ENCODE measurements at regions not wholly inside any gene's neighbourhood (a gene's known extent, or its start where the extent isn't known, plus 50 kb on each side); places are given as distances from the start of the nearest gene placed in this dataset.
"Not testable (repeated sequence)": the region's sequence is repeated elsewhere in the genome, so short reads cannot be mapped to it uniquely, and the experiment has no call there.

DNA sequence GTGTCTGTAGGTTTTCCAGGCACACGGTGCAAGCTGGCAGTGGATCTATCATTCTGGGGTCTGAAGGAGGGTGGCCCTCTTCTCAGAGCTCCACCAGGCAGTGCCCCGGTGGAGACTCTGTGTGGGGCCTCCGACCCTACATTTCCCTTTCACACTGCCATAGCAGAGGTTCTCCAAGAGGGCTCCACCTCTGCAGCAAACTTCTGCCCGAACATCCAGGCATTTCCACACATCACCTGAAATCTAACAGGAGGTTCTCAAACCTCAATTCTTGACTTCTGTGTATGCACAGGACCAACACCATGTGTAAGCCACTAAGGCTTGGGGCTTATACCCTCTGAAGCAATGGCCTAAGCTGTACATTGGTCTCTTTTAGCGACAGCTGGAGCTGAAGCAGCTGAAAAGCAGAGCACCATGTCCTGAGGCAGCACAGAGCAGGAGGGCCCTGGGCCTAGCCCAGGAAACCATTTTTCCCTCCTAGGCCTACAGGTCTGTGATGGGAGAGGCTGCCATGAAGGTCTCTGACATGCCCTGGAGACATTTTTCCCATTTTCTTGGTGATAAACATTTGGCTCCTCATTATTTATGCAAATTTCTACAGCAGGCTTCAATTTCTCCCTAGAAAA, 253.3 kb downstream of the ERMARD start:
- Histone ChIP-seq H2BK5ac (ENCODE audit: low read length) (no peak overlapping the region), H3K18ac (ENCODE audit: low read length) (no peak overlapping the region), H3K23ac (ENCODE audit: low read depth, low read length, poor library complexity) (no peak overlapping the region), H2BK15ac (ENCODE audit: low read length) (no peak overlapping the region), H3K27me3 (ENCODE audit: control insufficient read depth in 3 of 3, insufficient read depth in 3 of 3, low read depth in 1 of 3, low read length in 3 of 3) (no peaks in the 10 kb centered on the region), H3K9ac (ENCODE audit: low read depth, low read length, poor library complexity) (no peak overlapping the region), H3K4me1 (ENCODE audit: control insufficient read depth in 2 of 2, insufficient read depth in 1 of 2, low read depth in 1 of 2, low read length in 2 of 2) (peaks cover 17 to 24% of the 10 kb centered on the region in 2 donors), H2BK120ac (ENCODE audit: low read depth, low read length) (no peak overlapping the region), H2BK12ac (ENCODE audit: low read length) (no peak overlapping the region), H4K8ac (ENCODE audit: low read depth, low read length) (no peak overlapping the region), H2AK5ac (ENCODE audit: low read depth, low read length) (no peak overlapping the region), H3K14ac (ENCODE audit: low read length) (no peak overlapping the region), H3K36me3 (replicated peaks in 1 of 2; ENCODE audit: control insufficient read depth in 2 of 2, insufficient read depth in 2 of 2, low read length in 2 of 2) (peaks cover 0 to 1% of the 10 kb centered on the region in 2 donors), H3K79me1 (ENCODE audit: low read depth, low read length) (no peaks in the 10 kb centered on the region), H3K4me2 (ENCODE audit: insufficient read depth, low read length, poor library complexity, severe bottlenecking) (no peak overlapping the region), H3K4me3 (ENCODE audit: low read length in 2 of 2) (no peak overlapping the region), H3K9me3 (replicated peaks in 1 of 2; ENCODE audit: control insufficient read depth in 2 of 2, insufficient read depth in 1 of 2, low read depth in 1 of 2, low read length in 2 of 2) (peaks cover 10 to 22% of the 10 kb centered on the region in 2 donors), H3K27ac (replicated peaks; ENCODE audit: low read length) (no peak overlapping the region), H3K4ac (ENCODE audit: low read length) (no peak overlapping the region), H2AFZ (ENCODE audit: low read length) (no peak overlapping the region), H4K91ac (ENCODE audit: low read depth, low read length, poor library complexity) (no peak overlapping the region)
- DNase-seq (ENCODE audit: low spot score), result no peak
- WGBS, 2 donors (ENCODE audit: extremely low coverage in 2 of 2, insufficient read length in 2 of 2, insufficient replicate concordance in 1 of 2), result no CpG with 5 or more reads among the region's 5 CpGs

DNA sequence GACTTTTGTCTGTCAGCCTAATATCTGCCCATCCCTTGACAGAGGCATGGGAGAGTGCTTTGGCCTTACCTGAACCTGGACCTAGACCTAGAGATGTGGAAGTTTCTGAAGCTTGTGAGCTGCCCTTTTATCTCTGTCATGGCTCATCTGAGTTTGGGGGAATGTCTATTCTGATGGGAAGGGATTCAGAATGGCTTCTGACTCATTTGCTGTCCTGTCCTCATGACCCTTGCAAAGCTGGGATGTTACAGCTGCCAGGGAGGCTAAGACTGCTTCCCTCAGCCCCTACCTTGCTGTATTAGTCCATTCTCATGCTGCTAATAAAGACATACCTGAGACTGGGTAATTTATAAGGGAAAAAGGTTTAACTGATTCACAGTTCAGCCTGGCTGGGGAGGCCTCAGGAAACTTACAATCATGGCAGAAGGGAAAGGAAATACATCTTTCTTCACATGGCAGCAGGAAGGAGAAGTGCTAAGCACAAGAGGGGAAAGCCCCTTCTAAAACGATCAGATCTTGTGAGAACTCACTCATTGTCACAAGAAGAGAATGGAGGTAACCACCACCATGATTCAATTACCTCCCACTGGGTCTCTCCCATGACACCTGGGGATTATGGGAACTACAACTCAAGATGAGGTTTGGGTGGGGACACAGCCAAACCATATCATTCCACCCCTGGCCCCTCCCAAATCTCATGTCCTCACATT, 252.2 kb downstream of the ERMARD start:
- H3K4me3 ChIP-seq (ENCODE audit: low read length in 2 of 2), result no peak overlapping the region
- no peaks in the 10 kb centered on the region for H3K79me1 ChIP-seq (ENCODE audit: low read depth, low read length)
- no peak overlapping the region for H3K14ac ChIP-seq (ENCODE audit: low read length)
- H3K27me3 ChIP-seq (ENCODE audit: control insufficient read depth in 3 of 3, insufficient read depth in 3 of 3, low read depth in 1 of 3, low read length in 3 of 3), result no peaks in the 10 kb centered on the region
- H3K4me1 ChIP-seq (ENCODE audit: control insufficient read depth in 2 of 2, insufficient read depth in 1 of 2, low read depth in 1 of 2, low read length in 2 of 2), result peaks cover 17 to 24% of the 10 kb centered on the region in 2 donors
- H3K23ac ChIP-seq (ENCODE audit: low read depth, low read length, poor library complexity), result no peak overlapping the region
- WGBS, 2 donors (ENCODE audit: extremely low coverage in 2 of 2, insufficient read length in 2 of 2, insufficient replicate concordance in 1 of 2), result no CpG with 5 or more reads among the region's 1 CpG
- no peak for DNase-seq (ENCODE audit: low spot score)
- no peak overlapping the region for H3K18ac ChIP-seq (ENCODE audit: low read length)
- no peak overlapping the region for H2AK5ac ChIP-seq (ENCODE audit: low read depth, low read length)
- no peak overlapping the region for H2BK12ac ChIP-seq (ENCODE audit: low read length)
- H2BK120ac ChIP-seq (ENCODE audit: low read depth, low read length), result no peak overlapping the region
- no peak overlapping the region for H2AFZ ChIP-seq (ENCODE audit: low read length)
- H3K9ac ChIP-seq (ENCODE audit: low read depth, low read length, poor library complexity), result no peak overlapping the region
- peaks cover 10 to 22% of the 10 kb centered on the region in 2 donors for H3K9me3 ChIP-seq (replicated peaks in 1 of 2; ENCODE audit: control insufficient read depth in 2 of 2, insufficient read depth in 1 of 2, low read depth in 1 of 2, low read length in 2 of 2)
- H2BK15ac ChIP-seq (ENCODE audit: low read length), result no peak overlapping the region
- H3K27ac ChIP-seq (replicated peaks; ENCODE audit: low read length), result no peak overlapping the region
- no peak overlapping the region for H3K4ac ChIP-seq (ENCODE audit: low read length)
- no peak overlapping the region for H4K91ac ChIP-seq (ENCODE audit: low read depth, low read length, poor library complexity)
- H4K8ac ChIP-seq (ENCODE audit: low read depth, low read length), result no peak overlapping the region
- H3K36me3 ChIP-seq (replicated peaks in 1 of 2; ENCODE audit: control insufficient read depth in 2 of 2, insufficient read depth in 2 of 2, low read length in 2 of 2), result peaks cover 0 to 1% of the 10 kb centered on the region in 2 donors
- no peak overlapping the region for H3K4me2 ChIP-seq (ENCODE audit: insufficient read depth, low read length, poor library complexity, severe bottlenecking)
- H2BK5ac ChIP-seq (ENCODE audit: low read length), result no peak overlapping the region

DNA sequence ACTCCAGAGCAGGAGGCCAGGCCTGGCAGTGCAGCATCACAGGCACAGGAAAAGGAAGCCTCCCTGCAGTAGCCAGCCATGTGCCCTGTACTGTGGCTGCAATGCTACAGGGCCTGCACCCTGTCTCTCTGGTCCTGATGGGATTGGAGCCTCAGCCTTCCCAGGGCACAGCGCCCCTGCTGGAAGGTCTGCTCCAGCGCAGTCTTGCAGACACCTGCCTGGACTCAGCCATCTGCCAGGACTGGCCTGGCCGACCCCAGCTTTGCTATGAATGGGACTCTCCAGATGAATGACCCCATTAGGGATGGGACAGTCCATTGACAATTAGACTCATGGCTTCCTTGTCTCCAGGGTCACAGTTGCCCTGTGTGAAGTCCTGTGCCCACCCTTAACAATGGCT, 251.6 kb downstream of the ERMARD start:
- H3K36me3 ChIP-seq (replicated peaks in 1 of 2; ENCODE audit: control insufficient read depth in 2 of 2, insufficient read depth in 2 of 2, low read length in 2 of 2), result peaks cover 0 to 1% of the 10 kb centered on the region in 2 donors
- no peak overlapping the region for H2BK120ac ChIP-seq (ENCODE audit: low read depth, low read length)
- H3K4me2 ChIP-seq (ENCODE audit: insufficient read depth, low read length, poor library complexity, severe bottlenecking), result no peak overlapping the region
- no peak overlapping the region for H3K4me3 ChIP-seq (ENCODE audit: low read length in 2 of 2)
- peaks cover 10 to 22% of the 10 kb centered on the region in 2 donors for H3K9me3 ChIP-seq (replicated peaks in 1 of 2; ENCODE audit: control insufficient read depth in 2 of 2, insufficient read depth in 1 of 2, low read depth in 1 of 2, low read length in 2 of 2)
- no peak overlapping the region for H2AFZ ChIP-seq (ENCODE audit: low read length)
- no peak overlapping the region for H3K23ac ChIP-seq (ENCODE audit: low read depth, low read length, poor library complexity)
- H3K79me1 ChIP-seq (ENCODE audit: low read depth, low read length), result no peaks in the 10 kb centered on the region
- peak overlapping the region; percentile 52 for H3K9ac ChIP-seq (ENCODE audit: low read depth, low read length, poor library complexity)
- H2BK5ac ChIP-seq (ENCODE audit: low read length), result no peak overlapping the region
- H2BK12ac ChIP-seq (ENCODE audit: low read length), result peak overlapping the region; percentile 25
- H3K14ac ChIP-seq (ENCODE audit: low read length), result no peak overlapping the region
- peak overlapping the region; percentile 74 for H2AK5ac ChIP-seq (ENCODE audit: low read depth, low read length)
- no peak for DNase-seq (ENCODE audit: low spot score)
- no peak overlapping the region for H4K8ac ChIP-seq (ENCODE audit: low read depth, low read length)
- H3K27me3 ChIP-seq (ENCODE audit: control insufficient read depth in 3 of 3, insufficient read depth in 3 of 3, low read depth in 1 of 3, low read length in 3 of 3), result no peaks in the 10 kb centered on the region
- H3K4ac ChIP-seq (ENCODE audit: low read length), result no peak overlapping the region
- H4K91ac ChIP-seq (ENCODE audit: low read depth, low read length, poor library complexity), result no peak overlapping the region
- peak overlapping the region; percentile 82 for H3K18ac ChIP-seq (ENCODE audit: low read length)
- H2BK15ac ChIP-seq (ENCODE audit: low read length), result no peak overlapping the region
- WGBS, 2 donors (ENCODE audit: extremely low coverage in 2 of 2, insufficient read length in 2 of 2, insufficient replicate concordance in 1 of 2), result no CpG with 5 or more reads among the region's 3 CpGs
- no peak overlapping the region for H3K27ac ChIP-seq (replicated peaks; ENCODE audit: low read length)
- peaks cover 13 to 20% of the 10 kb centered on the region in 2 donors for H3K4me1 ChIP-seq (ENCODE audit: control insufficient read depth in 2 of 2, insufficient read depth in 1 of 2, low read depth in 1 of 2, low read length in 2 of 2)

DNA sequence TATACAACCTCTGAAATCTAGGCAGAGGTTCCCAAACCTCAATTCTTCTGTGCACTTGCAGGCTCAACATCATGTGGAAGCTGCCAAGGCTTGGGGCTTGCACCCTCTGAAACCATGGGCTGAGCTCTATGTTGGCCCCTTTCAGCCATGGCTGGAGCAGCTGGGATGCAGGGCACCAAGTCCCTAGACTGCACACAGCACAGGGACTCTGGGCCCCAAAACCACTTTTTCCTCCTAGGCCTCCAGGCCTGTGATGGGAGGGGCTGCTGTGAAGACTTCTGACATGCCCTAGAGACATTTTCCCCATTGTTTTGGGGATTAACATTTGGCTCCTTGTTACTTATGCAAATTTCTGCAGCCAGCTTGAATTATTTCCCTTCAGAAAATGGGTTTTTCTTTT, 250.4 kb downstream of the ERMARD start:
- not testable (repeated sequence) for H3K23ac ChIP-seq (ENCODE audit: low read depth, low read length, poor library complexity); H2BK120ac ChIP-seq (ENCODE audit: low read depth, low read length); H3K14ac ChIP-seq (ENCODE audit: low read length); H2AK5ac ChIP-seq (ENCODE audit: low read depth, low read length); H3K4me3 ChIP-seq (ENCODE audit: low read length in 2 of 2); H3K18ac ChIP-seq (ENCODE audit: low read length); H2BK15ac ChIP-seq (ENCODE audit: low read length); H2BK12ac ChIP-seq (ENCODE audit: low read length); H3K9ac ChIP-seq (ENCODE audit: low read depth, low read length, poor library complexity); H3K4me2 ChIP-seq (ENCODE audit: insufficient read depth, low read length, poor library complexity, severe bottlenecking); H3K27me3 ChIP-seq (ENCODE audit: control insufficient read depth in 3 of 3, insufficient read depth in 3 of 3, low read depth in 1 of 3, low read length in 3 of 3); DNase-seq (ENCODE audit: low spot score); H3K27ac ChIP-seq (replicated peaks; ENCODE audit: low read length); H4K8ac ChIP-seq (ENCODE audit: low read depth, low read length); H2AFZ ChIP-seq (ENCODE audit: low read length); H3K79me1 ChIP-seq (ENCODE audit: low read depth, low read length); H3K4ac ChIP-seq (ENCODE audit: low read length); H2BK5ac ChIP-seq (ENCODE audit: low read length); H3K36me3 ChIP-seq (replicated peaks in 1 of 2; ENCODE audit: control insufficient read depth in 2 of 2, insufficient read depth in 2 of 2, low read length in 2 of 2); H3K4me1 ChIP-seq (ENCODE audit: control insufficient read depth in 2 of 2, insufficient read depth in 1 of 2, low read depth in 1 of 2, low read length in 2 of 2); H4K91ac ChIP-seq (ENCODE audit: low read depth, low read length, poor library complexity)
- peaks cover 10 to 22% of the 10 kb centered on the region in 2 donors for H3K9me3 ChIP-seq (replicated peaks in 1 of 2; ENCODE audit: control insufficient read depth in 2 of 2, insufficient read depth in 1 of 2, low read depth in 1 of 2, low read length in 2 of 2)
